Adipocyte (in vitro differentiated cells): ENCODE measurements at regions not wholly inside any gene's neighbourhood (a gene's known extent, or its start where the extent isn't known, plus 50 kb on each side); places are given as distances from the start of the nearest gene placed in this dataset.

Source experiments
- DNase-seq: peaks from one replicate; pipeline ENCODE4 v3.0.0-alpha.2; 2015; ENCODE audit warnings: low read depth
- H3K27me3 ChIP-seq: replicated peaks from 2 replicates; pipeline ENCODE4 v1.7.0; 2013; ENCODE audit warnings: mild to moderate bottlenecking, low read length, moderate library complexity; ENCODE audit not compliant: control insufficient read depth, insufficient read depth
- H3K36me3 ChIP-seq: 2 replicates; pipeline ENCODE4 v1.7.0; 2013; ENCODE audit warnings: low read length, mild to moderate bottlenecking, moderate library complexity; ENCODE audit not compliant: control insufficient read depth, insufficient read depth, severe bottlenecking
- H3K4me1 ChIP-seq: 2 replicates; pipeline ENCODE4 v1.7.0; 2013; ENCODE audit warnings: mild to moderate bottlenecking, low read length, moderate library complexity; ENCODE audit not compliant: control insufficient read depth, insufficient read depth
- H3K4me3 ChIP-seq: 2 replicates; pipeline ENCODE4 v1.7.0; 2013; ENCODE audit warnings: mild to moderate bottlenecking, low read length, moderate library complexity
- H3K9ac ChIP-seq: 2 replicates; pipeline ENCODE4 v1.7.0; 2013; ENCODE audit warnings: mild to moderate bottlenecking, low read length, moderate library complexity
- H3K9me3 ChIP-seq: 2 replicates; pipeline ENCODE4 v1.7.0; 2013; ENCODE audit warnings: mild to moderate bottlenecking, low read length, moderate library complexity; ENCODE audit not compliant: control insufficient read depth

DNA sequence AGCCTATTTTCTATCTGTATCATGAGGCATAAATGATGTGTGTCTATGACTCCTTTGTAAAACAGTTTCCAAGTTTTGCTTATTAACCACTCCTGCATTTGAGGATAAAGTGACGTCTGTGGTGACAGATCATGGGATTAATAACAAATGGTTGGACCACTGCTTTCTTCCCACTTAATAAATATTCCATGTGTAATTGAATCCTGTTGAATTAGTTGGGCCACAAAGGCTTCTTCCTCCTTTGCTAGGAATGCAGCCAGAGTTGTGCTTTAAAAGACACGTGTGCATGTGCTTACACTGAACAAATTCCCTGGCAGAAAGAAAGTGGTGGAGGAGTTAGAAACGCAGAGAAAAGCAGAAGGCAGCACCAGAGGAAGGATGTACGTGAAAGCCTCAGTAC lies 150.2 kb downstream of the ACTBL2 start:
- H3K9me3 ChIP-seq = no peaks in the 10 kb centered on the region
- no peak overlapping the region for H3K4me3 ChIP-seq
- no peaks in the 10 kb centered on the region for H3K27me3 ChIP-seq
- DNase-seq = no peak
- no peaks in the 10 kb centered on the region for H3K4me1 ChIP-seq
- no peak overlapping the region for H3K9ac ChIP-seq
- H3K36me3 ChIP-seq = no peaks in the 10 kb centered on the region

DNA sequence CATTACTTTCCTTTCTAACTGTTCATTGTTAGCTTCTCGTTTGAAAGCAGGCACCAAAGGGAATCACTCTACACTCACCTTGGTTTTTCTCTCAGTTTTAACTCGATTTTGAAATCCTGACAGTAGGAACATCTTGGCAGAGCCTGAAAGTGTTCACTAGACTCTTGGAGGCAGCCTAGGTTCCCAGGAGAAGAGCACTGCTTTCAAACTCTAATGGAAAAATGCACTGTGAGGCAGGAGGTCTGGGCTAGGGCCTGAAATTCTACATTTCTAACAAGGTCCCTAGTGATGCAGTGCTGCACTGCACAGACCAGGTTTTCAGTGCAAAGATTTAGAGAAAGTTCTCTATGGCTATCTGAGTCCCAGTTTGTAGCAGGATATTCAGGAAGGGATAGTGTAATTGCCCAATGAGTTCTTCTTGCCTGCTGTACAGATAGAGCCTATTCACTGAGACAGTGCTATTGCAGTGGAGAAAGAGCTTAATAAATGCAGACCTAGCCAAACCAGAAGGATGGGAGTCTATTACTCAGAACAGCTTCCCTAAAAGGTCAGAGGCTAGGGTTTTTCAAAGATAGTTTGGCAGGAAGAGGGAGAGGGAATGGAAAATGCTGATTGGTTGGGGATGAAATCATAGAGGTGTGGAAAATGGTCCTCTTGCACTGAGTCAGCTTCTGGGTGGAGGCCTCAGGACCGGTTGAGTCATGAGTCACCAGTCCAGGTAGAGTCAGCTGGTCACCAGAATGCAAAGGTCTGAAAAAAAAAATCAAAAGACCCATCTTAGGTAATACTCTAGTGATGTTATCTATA lies 153.9 kb downstream of the GPBP1 start:
- DNase-seq = no peak
- no peaks in the 10 kb centered on the region for H3K9me3 ChIP-seq
- no peaks in the 10 kb centered on the region for H3K4me1 ChIP-seq
- no peaks in the 10 kb centered on the region for H3K36me3 ChIP-seq
- no peak overlapping the region for H3K4me3 ChIP-seq
- H3K27me3 ChIP-seq = no peaks in the 10 kb centered on the region
- no peak overlapping the region for H3K9ac ChIP-seq

DNA sequence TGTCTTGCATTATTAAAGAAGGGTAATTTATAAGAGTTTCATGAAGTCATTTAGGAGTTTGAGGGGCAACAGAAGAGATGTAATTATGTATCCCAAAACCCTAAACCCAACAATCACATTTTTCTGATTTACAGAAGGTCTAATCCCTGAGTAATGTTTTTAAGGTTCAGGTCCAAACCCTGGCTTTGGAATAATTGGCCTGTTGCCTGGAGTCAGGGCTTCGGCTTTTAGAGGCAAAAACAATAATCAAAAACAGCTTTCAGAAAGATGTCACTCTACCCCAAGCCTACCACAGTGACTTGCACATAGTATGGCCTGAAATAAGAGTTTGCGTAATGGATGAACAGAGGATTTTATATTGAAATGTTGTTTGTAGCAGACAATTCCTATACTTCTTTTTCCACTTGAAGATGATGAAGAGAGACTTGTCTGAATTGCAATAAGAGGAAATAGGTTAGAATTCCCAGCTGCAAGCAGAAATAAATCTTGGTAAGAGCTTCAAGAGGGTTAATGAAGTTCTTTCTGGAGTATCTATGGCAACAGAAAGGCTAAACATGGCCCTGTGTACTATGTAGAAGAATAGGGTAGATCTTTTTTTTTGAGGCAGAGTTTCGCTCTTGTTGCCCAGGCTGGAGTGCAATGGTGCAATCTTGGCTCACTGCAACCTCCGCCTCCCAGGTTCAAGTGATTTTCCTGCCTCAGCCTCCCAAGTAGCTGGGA lies 152.0 kb downstream of the GPBP1 start:
- Histone ChIP-seq H3K36me3 (no peaks in the 10 kb centered on the region), H3K9ac (no peak overlapping the region), H3K4me1 (no peaks in the 10 kb centered on the region), H3K27me3 (no peaks in the 10 kb centered on the region), H3K9me3 (no peaks in the 10 kb centered on the region), H3K4me3 (no peak overlapping the region)
- DNase-seq = peak; percentile 55

DNA sequence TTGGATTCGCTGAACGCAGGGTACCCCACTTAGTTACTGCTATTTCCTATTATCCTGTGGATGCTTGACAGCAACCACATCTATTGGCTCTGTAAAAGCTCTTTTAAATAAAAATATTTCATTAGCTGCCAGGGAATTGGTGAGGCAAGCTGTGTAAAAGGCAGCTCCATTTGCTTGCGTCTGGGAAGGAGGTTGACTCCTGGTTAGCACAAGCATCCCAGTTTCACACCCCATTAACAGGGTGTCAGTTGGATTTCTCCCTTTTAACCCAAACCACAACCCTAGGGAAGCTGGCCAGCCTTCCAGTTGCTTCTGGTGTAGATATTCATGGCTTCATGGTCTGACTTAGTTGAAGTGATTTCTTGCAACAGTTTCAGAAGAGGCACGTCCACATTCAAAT lies 151.0 kb downstream of the GPBP1 start:
- no peak for DNase-seq
- Histone ChIP-seq H3K27me3 (peaks cover under 1% of the 10 kb centered on the region), H3K4me1 (no peaks in the 10 kb centered on the region), H3K9me3 (no peaks in the 10 kb centered on the region), H3K4me3 (no peak overlapping the region), H3K9ac (no peak overlapping the region), H3K36me3 (no peaks in the 10 kb centered on the region)

DNA sequence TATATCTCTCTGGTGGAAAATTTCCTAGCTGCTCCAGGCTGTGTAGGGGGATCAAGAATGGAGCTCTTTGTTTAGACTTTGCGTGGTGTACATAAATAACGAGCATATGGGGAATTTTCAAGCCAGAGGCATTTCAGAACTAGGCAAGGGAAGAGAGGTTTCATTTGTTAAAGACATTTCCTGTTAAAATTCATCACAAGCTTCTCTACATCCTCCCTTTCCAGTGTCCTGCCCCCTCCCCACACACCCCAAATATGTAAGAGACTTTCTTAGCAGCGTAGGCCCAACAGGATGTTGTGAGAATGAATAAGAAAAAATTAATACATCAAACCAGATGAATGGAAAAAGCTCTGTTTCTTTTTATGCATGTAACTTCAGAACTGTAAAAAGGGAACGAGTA lies 150.3 kb downstream of the GPBP1 start:
- Histone ChIP-seq H3K36me3 (no peaks in the 10 kb centered on the region), H3K9me3 (no peaks in the 10 kb centered on the region), H3K4me1 (no peaks in the 10 kb centered on the region), H3K4me3 (no peak overlapping the region), H3K27me3 (peaks cover 2% of the 10 kb centered on the region), H3K9ac (no peak overlapping the region)
- DNase-seq = no peak

DNA sequence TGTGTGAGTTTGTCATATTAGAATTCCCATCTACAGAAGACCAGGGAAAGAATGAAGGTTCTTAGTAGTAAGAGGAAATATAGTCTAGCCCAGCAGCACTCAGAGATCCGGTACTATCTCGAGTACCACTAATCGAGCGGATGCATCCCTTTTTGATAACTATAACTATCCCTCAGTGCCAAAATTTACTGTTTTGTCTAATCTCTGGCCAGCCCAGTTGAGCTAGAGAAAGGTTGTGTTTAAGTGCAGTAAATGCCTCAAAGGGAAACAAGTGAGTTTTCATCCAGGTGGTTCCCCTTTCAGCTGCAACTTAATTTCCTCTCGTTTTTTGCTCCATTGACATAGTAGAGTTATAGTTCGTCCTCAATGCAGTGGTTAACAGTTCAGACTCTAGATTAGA lies 146.7 kb downstream of the GPBP1 start:
- no peaks in the 10 kb centered on the region for H3K36me3 ChIP-seq
- H3K4me1 ChIP-seq = peaks cover 10% of the 10 kb centered on the region
- peaks cover 2% of the 10 kb centered on the region for H3K27me3 ChIP-seq
- no peak for DNase-seq
- H3K4me3 ChIP-seq = no peak overlapping the region
- no peak overlapping the region for H3K9ac ChIP-seq
- H3K9me3 ChIP-seq = no peaks in the 10 kb centered on the region

DNA sequence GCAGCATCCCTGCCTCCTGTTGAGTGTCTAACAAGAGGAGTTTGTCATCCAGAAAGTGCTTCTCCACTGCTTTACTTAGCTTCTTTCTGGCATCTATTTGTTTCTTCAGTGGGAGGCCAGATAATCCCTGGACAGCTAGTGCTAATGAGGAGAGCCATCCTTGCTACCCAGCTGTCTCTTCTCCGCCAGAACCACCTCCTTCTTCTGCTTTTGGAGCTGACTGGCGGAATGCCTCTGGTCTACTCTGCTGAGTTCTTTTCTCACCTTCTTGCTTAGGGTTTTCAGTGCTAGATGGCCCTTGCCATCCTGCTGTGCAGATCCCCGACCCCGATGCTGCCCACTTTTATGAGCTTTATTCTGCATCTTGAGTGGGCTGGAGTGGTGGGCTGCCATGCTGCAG lies 145.8 kb downstream of the GPBP1 start:
- Histone ChIP-seq H3K36me3 (no peaks in the 10 kb centered on the region), H3K9me3 (no peaks in the 10 kb centered on the region), H3K4me3 (no peak overlapping the region), H3K9ac (no peak overlapping the region), H3K4me1 (peaks cover 10% of the 10 kb centered on the region), H3K27me3 (peaks cover 2% of the 10 kb centered on the region)
- DNase-seq = no peak

DNA sequence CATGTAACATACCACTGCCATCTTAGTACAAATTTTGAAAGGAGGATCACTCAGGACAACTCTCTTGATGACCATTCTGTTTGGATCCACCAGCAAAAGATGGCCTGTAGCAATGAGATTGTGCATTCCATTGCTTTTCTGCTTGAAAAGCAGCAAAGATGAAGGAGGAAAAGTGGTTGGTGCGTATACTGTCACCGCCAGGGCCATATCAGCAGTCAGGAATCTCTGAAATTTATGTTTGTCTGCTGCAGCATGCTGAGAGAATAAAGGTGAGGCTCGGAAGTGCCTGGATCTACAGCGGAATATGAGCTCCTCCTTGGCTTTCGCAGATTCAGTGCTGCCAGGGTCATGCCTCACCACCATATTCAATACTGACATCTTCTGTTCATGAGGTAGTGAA lies 144.4 kb downstream of the GPBP1 start:
- H3K9me3 ChIP-seq = no peaks in the 10 kb centered on the region
- H3K4me1 ChIP-seq = peaks cover 10% of the 10 kb centered on the region
- DNase-seq = no peak
- H3K36me3 ChIP-seq = no peaks in the 10 kb centered on the region
- no peak overlapping the region for H3K9ac ChIP-seq
- peaks cover 2% of the 10 kb centered on the region for H3K27me3 ChIP-seq
- no peak overlapping the region for H3K4me3 ChIP-seq

DNA sequence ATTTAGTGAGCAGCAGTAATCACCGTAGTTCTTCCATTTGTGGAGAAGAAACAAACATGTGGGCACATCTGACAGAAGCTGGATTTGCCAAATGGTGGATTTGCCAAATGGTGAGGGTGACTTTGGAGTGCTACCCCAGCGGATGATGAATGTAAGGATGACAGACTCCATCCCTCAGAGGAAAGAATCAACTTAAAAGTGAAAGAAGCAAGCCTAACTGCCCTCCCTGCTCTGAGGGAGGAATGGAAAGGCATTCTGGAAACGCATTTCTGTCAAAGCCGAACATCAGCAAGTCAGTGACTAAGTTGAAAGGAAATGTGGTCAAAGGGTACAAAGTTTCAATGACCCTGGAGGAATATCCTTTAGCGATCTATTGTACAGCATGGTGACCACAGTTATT lies 143.5 kb downstream of the GPBP1 start:
- Histone ChIP-seq H3K9me3 (no peaks in the 10 kb centered on the region), H3K9ac (no peak overlapping the region), H3K36me3 (no peaks in the 10 kb centered on the region), H3K4me3 (no peak overlapping the region), H3K27me3 (peaks cover 2% of the 10 kb centered on the region), H3K4me1 (peaks cover 10% of the 10 kb centered on the region)
- DNase-seq = peak; percentile 42

DNA sequence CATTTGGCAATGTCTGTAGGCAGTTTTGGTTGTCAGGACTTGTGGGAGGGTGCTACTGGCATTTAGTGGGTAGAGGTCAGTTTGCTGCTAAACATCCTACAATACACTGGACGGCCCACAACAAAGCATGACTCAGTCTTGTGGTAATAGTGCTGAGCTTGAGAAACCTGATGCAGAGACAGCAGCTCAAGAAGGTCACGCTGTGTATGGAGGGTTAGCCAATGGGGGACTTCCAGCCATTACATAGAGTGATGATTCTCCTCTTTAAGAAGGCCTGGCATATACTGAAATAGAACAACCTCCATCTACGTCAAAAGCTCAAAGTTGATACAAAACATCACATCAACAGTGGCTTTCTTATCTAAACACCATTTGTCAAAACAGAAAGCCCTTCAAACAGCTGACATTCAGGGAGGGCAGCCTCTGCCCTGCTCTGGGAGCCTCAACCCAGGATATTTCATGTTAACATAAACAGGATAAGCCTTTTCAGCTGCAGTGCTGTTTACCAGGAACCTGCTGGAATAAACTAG lies 143.0 kb downstream of the GPBP1 start:
- Histone ChIP-seq H3K9me3 (no peaks in the 10 kb centered on the region), H3K9ac (no peak overlapping the region), H3K36me3 (no peaks in the 10 kb centered on the region), H3K27me3 (peaks cover 2% of the 10 kb centered on the region), H3K4me3 (no peak overlapping the region), H3K4me1 (peaks cover 10% of the 10 kb centered on the region)
- DNase-seq = peak; percentile 89

DNA sequence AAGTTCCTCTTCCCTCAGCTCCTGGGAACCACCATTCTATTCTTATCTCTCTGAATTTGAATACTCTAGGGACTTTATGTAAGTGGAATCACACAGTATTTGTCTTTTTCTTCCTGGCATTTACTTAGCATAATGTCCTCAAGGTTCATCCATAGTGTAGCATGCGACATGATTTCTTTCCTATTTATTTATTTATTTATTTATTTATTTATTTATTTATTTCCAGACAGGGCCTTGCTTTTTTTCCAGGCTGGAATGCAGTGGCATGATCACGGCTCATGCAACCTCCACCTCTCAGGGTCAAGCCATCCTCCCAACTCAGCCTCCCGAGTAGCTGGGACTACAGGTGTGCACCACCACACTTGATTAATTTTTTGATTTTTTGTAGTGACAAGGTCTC lies 142.1 kb downstream of the GPBP1 start:
- H3K9me3 ChIP-seq = no peaks in the 10 kb centered on the region
- H3K4me3 ChIP-seq = no peak overlapping the region
- H3K27me3 ChIP-seq = peaks cover 2% of the 10 kb centered on the region
- no peak for DNase-seq
- H3K36me3 ChIP-seq = no peaks in the 10 kb centered on the region
- no peak overlapping the region for H3K9ac ChIP-seq
- H3K4me1 ChIP-seq = peaks cover 13% of the 10 kb centered on the region
